Panc1 (cell line): ENCODE measurements at regions not wholly inside any gene's neighbourhood (a gene's known extent, or its start where the extent isn't known, plus 50 kb on each side); places are given as distances from the start of the nearest gene placed in this dataset.

Source experiments
- ATAC-seq: fragments of 200-7000 bp; cut with Tn5 transposase; 2 replicates; pipeline ENCODE4 v1.9.1; 2020; ENCODE audit warnings: mild to moderate bottlenecking, moderate library complexity
- BruUV-seq: library from RNA; stranded (reverse); fragments of 400-500 nt; replicated peaks from 2 replicates; lab custom pipeline; 2021; lab: Mats Ljungman, UMichigan
- CTCF ChIA-PET: fragments of 300-600 bp; sonication (Branson Sonifier 250); formaldehyde crosslinking; loops from one replicate; lab custom pipeline; 2022; ENCODE audit warnings: antibody characterized with exemption; lab: Charles Lee
- POLR2A ChIA-PET: fragments of 300-600 bp; sonication (Branson Sonifier 250); formaldehyde crosslinking; loops from one replicate; lab custom pipeline; 2022; ENCODE audit warnings: antibody characterized with exemption; lab: Charles Lee
- DNase-seq: peaks from one replicate; pipeline ENCODE4 v3.0.0-alpha.2; 2010; ENCODE audit warnings: low read depth, low spot score
- H3K27ac ChIP-seq: 2 replicates; pipeline ENCODE4 v1.5.1; 2011; ENCODE audit warnings: mild to moderate bottlenecking, low read length, inconsistent platforms
- H3K27me3 ChIP-seq: fragments of 200-500 bp; sonication (Bioruptor generic); 2 replicates; pipeline ENCODE4 v1.6.0; 2014; ENCODE audit warnings: low read length, inconsistent platforms; ENCODE audit not compliant: control insufficient read depth, insufficient read depth
- H3K36me3 ChIP-seq: fragments of 200-500 bp; sonication (Bioruptor generic); 2 replicates; pipeline ENCODE4 v1.5.1; 2014; ENCODE audit warnings: inconsistent platforms, mild to moderate bottlenecking, low read length, moderate library complexity; ENCODE audit not compliant: control insufficient read depth, insufficient read depth
- H3K4me1 ChIP-seq: 2 replicates; pipeline ENCODE4 v1.5.1; 2011; ENCODE audit warnings: inconsistent platforms, mild to moderate bottlenecking, low read length, moderate library complexity; ENCODE audit not compliant: control insufficient read depth, insufficient read depth
- H3K4me3 ChIP-seq, 2 experiments: 2 replicates each; pipeline ENCODE4 v1.5.1; 2011 to 2012; ENCODE audit warnings: low read depth in 2 of 2, low read length in 2 of 2, mild to moderate bottlenecking in 2 of 2, inconsistent platforms in 1 of 2, moderate library complexity in 1 of 2
- H3K9me3 ChIP-seq: fragments of 200-500 bp; sonication (Bioruptor generic); 2 replicates; pipeline ENCODE4 v1.5.1; 2014; ENCODE audit warnings: low read depth, mild to moderate bottlenecking, inconsistent platforms, low read length, moderate library complexity; ENCODE audit not compliant: control insufficient read depth, insufficient read depth
- CTCF ChIP-seq: fragments of 450-650 bp; IDR thresholded peaks from 2 replicates; pipeline ENCODE4 v1.5.1; 2017; ENCODE audit warnings: mild to moderate bottlenecking
- POLR2AphosphoS5 ChIP-seq: IDR thresholded peaks from 2 replicates; pipeline ENCODE4 v1.6.1; 2012; ENCODE audit warnings: mild to moderate bottlenecking, low read depth, low read length, moderate library complexity
- TCF7L2 ChIP-seq: IDR thresholded peaks from 2 replicates; pipeline ENCODE4 v1.6.1; 2011; ENCODE audit warnings: mild to moderate bottlenecking, low read depth, low read length, inconsistent platforms
- in situ Hi-C: cut with HindIII; loops from 2 replicates; pipeline ENCODE4 v1.10.0; 2016; ENCODE audit warnings: low sequenced_read_pairs, low pct_unique_long_range_greater_than_20kb
- intact Hi-C: fragments of 100-400 bp; cut with micrococcal nuclease; formaldehyde crosslinking; loops from one replicate; pipeline ENCODE4 v1.10.0; 2022; ENCODE audit not compliant: unreplicated experiment
- TF ChIP-seq, protein P1 (sequence below), 2 experiments: IDR thresholded peaks; 2 replicates each; pipeline ENCODE4 v1.6.1; 2011 to 2012; ENCODE audit warnings: low read depth in 2 of 2, control low read depth in 1 of 2, low read length in 1 of 2, mild to moderate bottlenecking in 1 of 2, moderate library complexity in 1 of 2; ENCODE audit not compliant: insufficient read depth in 1 of 2

- ATAC-seq (no peak), DNase-seq (no peak)
- ChIA-PET POLR2A (interaction anchor here (0.7 kb wide), 1 partner anchor 55 kb away, joined by 3 read pairs; no protein-coding TSS in a partner anchor), CTCF (no interaction called here)
- Histone ChIP-seq H3K9me3 (no peaks in the 10 kb centered on the region), H3K27ac (no peak overlapping the region), H3K4me3 (no peak overlapping the region), H3K36me3 (no peaks in the 10 kb centered on the region), H3K4me1 (no peaks in the 10 kb centered on the region), H3K27me3 (no peaks in the 10 kb centered on the region)
- no peak for TF ChIP-seq POLR2AphosphoS5
- TF ChIP-seq CTCF, result peak; percentile 45
- in situ Hi-C loops (no loop called here), intact Hi-C loops (no loop called here)
- no TSS peak for BruUV-seq
These were observed 218.6 kb downstream of the ESM1 start for GRCh38 chr5:54766748-54767147.

GRCh38 chr5:54765165-54766028, 220.0 kb downstream of the ESM1 start:
- Histone ChIP-seq H3K9me3 (no peaks in the 10 kb centered on the region), H3K36me3 (no peaks in the 10 kb centered on the region), H3K27me3 (no peaks in the 10 kb centered on the region), H3K27ac (no peak overlapping the region), H3K4me1 (no peaks in the 10 kb centered on the region), H3K4me3 (no peak overlapping the region)
- no TSS peak for BruUV-seq
- TF ChIP-seq POLR2AphosphoS5 (no peak), TCF7L2 (no peak)
- TF ChIP-seq, protein P1, sequence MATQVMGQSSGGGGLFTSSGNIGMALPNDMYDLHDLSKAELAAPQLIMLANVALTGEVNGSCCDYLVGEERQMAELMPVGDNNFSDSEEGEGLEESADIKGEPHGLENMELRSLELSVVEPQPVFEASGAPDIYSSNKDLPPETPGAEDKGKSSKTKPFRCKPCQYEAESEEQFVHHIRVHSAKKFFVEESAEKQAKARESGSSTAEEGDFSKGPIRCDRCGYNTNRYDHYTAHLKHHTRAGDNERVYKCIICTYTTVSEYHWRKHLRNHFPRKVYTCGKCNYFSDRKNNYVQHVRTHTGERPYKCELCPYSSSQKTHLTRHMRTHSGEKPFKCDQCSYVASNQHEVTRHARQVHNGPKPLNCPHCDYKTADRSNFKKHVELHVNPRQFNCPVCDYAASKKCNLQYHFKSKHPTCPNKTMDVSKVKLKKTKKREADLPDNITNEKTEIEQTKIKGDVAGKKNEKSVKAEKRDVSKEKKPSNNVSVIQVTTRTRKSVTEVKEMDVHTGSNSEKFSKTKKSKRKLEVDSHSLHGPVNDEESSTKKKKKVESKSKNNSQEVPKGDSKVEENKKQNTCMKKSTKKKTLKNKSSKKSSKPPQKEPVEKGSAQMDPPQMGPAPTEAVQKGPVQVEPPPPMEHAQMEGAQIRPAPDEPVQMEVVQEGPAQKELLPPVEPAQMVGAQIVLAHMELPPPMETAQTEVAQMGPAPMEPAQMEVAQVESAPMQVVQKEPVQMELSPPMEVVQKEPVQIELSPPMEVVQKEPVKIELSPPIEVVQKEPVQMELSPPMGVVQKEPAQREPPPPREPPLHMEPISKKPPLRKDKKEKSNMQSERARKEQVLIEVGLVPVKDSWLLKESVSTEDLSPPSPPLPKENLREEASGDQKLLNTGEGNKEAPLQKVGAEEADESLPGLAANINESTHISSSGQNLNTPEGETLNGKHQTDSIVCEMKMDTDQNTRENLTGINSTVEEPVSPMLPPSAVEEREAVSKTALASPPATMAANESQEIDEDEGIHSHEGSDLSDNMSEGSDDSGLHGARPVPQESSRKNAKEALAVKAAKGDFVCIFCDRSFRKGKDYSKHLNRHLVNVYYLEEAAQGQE (IDR thresholded peaks at IDR 0.05; ENCODE audit: insufficient read depth in 1 of 2, low read depth in 2 of 2, low read length in 1 of 2), result no peak
- ATAC-seq, result no peak
- in situ Hi-C loops (no loop called here), intact Hi-C loops (no loop called here)
- POLR2A ChIA-PET, result interaction anchor here (0.7 kb wide), 1 partner anchor 16 kb away, joined by 3 read pairs; no protein-coding TSS in a partner anchor
- no peak for DNase-seq
- CTCF ChIA-PET, result no interaction called here
